Endothelial cell of umbilical vein (primary cell): ENCODE measurements at regions not wholly inside any gene's neighbourhood (a gene's known extent, or its start where the extent isn't known, plus 50 kb on each side); places are given as distances from the start of the nearest gene placed in this dataset.

ENCODE experiments used
- BruUV-seq: library from RNA; stranded (reverse); fragments of 400-500 nt; replicated peaks from 2 replicates; lab custom pipeline; 2021; lab: Mats Ljungman, UMichigan
- CTCF ChIA-PET: fragments of 300-600, 350-600 bp; sonication (Branson Sonifier 250); formaldehyde crosslinking; loops from one replicate; lab custom pipeline; 2021; ENCODE audit warnings: antibody characterized with exemption, inconsistent platforms; lab: Charles Lee
- POLR2A ChIA-PET: fragments of 300-600, 350-600 bp; sonication (Branson Sonifier 250); formaldehyde crosslinking; loops from one replicate; lab custom pipeline; 2021; ENCODE audit warnings: antibody characterized with exemption, inconsistent platforms; lab: Charles Lee
- DNase-seq: peaks from one replicate; pipeline ENCODE4 v3.0.0-alpha.2; 2011; ENCODE audit warnings: low read depth, low spot score
- FAIRE-seq: peaks from 2 replicates; lab custom pipeline; 2011; peaks lifted over from hg19 to GRCh38; lab: Jason Lieb, UNC
- H2AFZ ChIP-seq: 2 replicates; pipeline ENCODE4 v1.6.0; 2012; ENCODE audit warnings: low read depth, low read length, control low read depth, inconsistent platforms
- H3K27ac ChIP-seq: 2 replicates; pipeline ENCODE4 v1.5.1; 2011; ENCODE audit warnings: low read depth, mild to moderate bottlenecking, control low read depth, low read length, moderate library complexity; ENCODE audit not compliant: insufficient read depth
- H3K27me3 ChIP-seq, 2 experiments: 2 replicates each; pipeline versions ENCODE4 v1.6.0 to v1.6.1; 2011; ENCODE audit warnings: low read length in 2 of 2, mixed read lengths in 1 of 2; ENCODE audit not compliant: control insufficient read depth in 2 of 2, insufficient read depth in 2 of 2
- H3K36me3 ChIP-seq, 2 experiments: 2 replicates in 1 of 2; 3 replicates in 1 of 2; pipeline ENCODE4 v1.5.1; 2011; ENCODE audit warnings: low read length in 2 of 2, mild to moderate bottlenecking in 1 of 2, moderate library complexity in 1 of 2; ENCODE audit not compliant: control insufficient read depth in 2 of 2, insufficient read depth in 2 of 2; ENCODE audit errors: extremely low read depth in 1 of 2
- H3K4me1 ChIP-seq: 3 replicates; pipeline ENCODE4 v1.5.1; 2011; ENCODE audit warnings: mild to moderate bottlenecking, low read length; ENCODE audit not compliant: control insufficient read depth, insufficient read depth; ENCODE audit errors: extremely low read depth
- H3K4me2 ChIP-seq: 2 replicates; pipeline ENCODE4 v1.6.1; 2011; ENCODE audit warnings: low read length, control low read depth, mixed read lengths; ENCODE audit not compliant: insufficient read depth
- H3K4me3 ChIP-seq, 3 experiments: fragments of 200-600 bp in 1 of 3; sonication (generic), shearing (Covaris generic) in 1 of 3; replicated peaks in 1 of 3; 2 replicates each; pipeline ENCODE4 v1.5.1; 2011 to 2016; ENCODE audit warnings: control low read depth in 3 of 3, low read length in 3 of 3, mild to moderate bottlenecking in 2 of 3, inconsistent platforms in 1 of 3, low read depth in 1 of 3, moderate library complexity in 1 of 3; ENCODE audit not compliant: insufficient read depth in 1 of 3
- H3K79me2 ChIP-seq: 2 replicates; pipeline ENCODE4 v1.6.0; 2012; ENCODE audit warnings: low read length, inconsistent platforms; ENCODE audit not compliant: control insufficient read depth, insufficient read depth
- H3K9ac ChIP-seq: replicated peaks from 2 replicates; pipeline ENCODE3; 2011; ENCODE audit warnings: low read length, control low read depth; ENCODE audit not compliant: insufficient read depth; ENCODE audit errors: extremely low read depth
- H3K9me1 ChIP-seq: replicated peaks from 3 replicates; pipeline ENCODE4 v1.6.0; 2011; ENCODE audit warnings: mild to moderate bottlenecking, low read length; ENCODE audit not compliant: control insufficient read depth, insufficient read depth; ENCODE audit errors: extremely low read depth
- H3K9me3 ChIP-seq: replicated peaks from 2 replicates; pipeline ENCODE4 v1.5.1; 2012; ENCODE audit warnings: low read length, inconsistent platforms; ENCODE audit not compliant: control insufficient read depth, insufficient read depth
- H4K20me1 ChIP-seq: replicated peaks from 2 replicates; pipeline ENCODE3; 2011; ENCODE audit warnings: mild to moderate bottlenecking, low read length; ENCODE audit not compliant: control insufficient read depth, insufficient read depth; ENCODE audit errors: extremely low read depth
- EZH2 ChIP-seq: IDR thresholded peaks from 2 replicates; pipeline ENCODE4 v1.6.1; 2012; ENCODE audit warnings: borderline replicate concordance, low read depth, mild to moderate bottlenecking, moderate library complexity, low read length, inconsistent platforms; ENCODE audit not compliant: severe bottlenecking
- FOS ChIP-seq: IDR thresholded peaks from 2 replicates; pipeline ENCODE4 v1.6.1; 2011; ENCODE audit warnings: mild to moderate bottlenecking, low read length, moderate library complexity, borderline replicate concordance; ENCODE audit not compliant: insufficient read depth
- GATA2 ChIP-seq: IDR thresholded peaks from 2 replicates; pipeline ENCODE4 v1.7.0; 2011; ENCODE audit warnings: low read depth, mild to moderate bottlenecking, moderate library complexity, mixed read lengths, low read length; ENCODE audit not compliant: insufficient read length, insufficient read depth
- JUN ChIP-seq: IDR thresholded peaks from 2 replicates; pipeline ENCODE4 v1.6.1; 2011; ENCODE audit warnings: borderline replicate concordance, low read depth; ENCODE audit not compliant: insufficient read length, insufficient read depth
- MYC ChIP-seq: IDR thresholded peaks from one replicate; pipeline ENCODE4 v1.6.1; 2011; ENCODE audit warnings: mild to moderate bottlenecking, low read depth, low read length
- POLR2A ChIP-seq: IDR thresholded peaks from 2 replicates; pipeline ENCODE4 v1.6.1; 2012; ENCODE audit warnings: low read depth, mild to moderate bottlenecking, control low read depth, low read length
- POLR2AphosphoS5 ChIP-seq: IDR thresholded peaks from 2 replicates; pipeline ENCODE4 v1.6.1; 2012; ENCODE audit warnings: low read depth, mild to moderate bottlenecking, control low read depth, low read length, moderate library complexity; ENCODE audit not compliant: insufficient read depth
- dilution Hi-C: fragments of 300-500 bp; cut with MboI; formaldehyde crosslinking; loops from one replicate; pipeline ENCODE4 v1.15.0; 2019; ENCODE audit warnings: low sequenced_read_pairs; ENCODE audit not compliant: extremely low pct_ligation_motif_present
- intact Hi-C: fragments of 100-400 bp; cut with micrococcal nuclease; formaldehyde crosslinking; loops from one replicate; pipeline ENCODE4 v1.10.0; 2022
- TF ChIP-seq, protein P1 (sequence below): IDR thresholded peaks from 2 replicates; pipeline ENCODE4 v1.6.1; 2011; ENCODE audit not compliant: insufficient read depth, insufficient read length
- TF ChIP-seq, protein P2 (sequence below), 2 donors: IDR thresholded peaks; 1 replicate in 1 of 2; 2 replicates in 1 of 2; pipeline ENCODE4 v1.5.1; 2011; ENCODE audit warnings: low read length in 2 of 2, mild to moderate bottlenecking in 2 of 2, moderate library complexity in 2 of 2, control low read depth in 1 of 2, inconsistent platforms in 1 of 2, low read depth in 1 of 2; ENCODE audit not compliant: insufficient read depth in 1 of 2; ENCODE audit errors: extremely low read depth in 1 of 2

DNA sequence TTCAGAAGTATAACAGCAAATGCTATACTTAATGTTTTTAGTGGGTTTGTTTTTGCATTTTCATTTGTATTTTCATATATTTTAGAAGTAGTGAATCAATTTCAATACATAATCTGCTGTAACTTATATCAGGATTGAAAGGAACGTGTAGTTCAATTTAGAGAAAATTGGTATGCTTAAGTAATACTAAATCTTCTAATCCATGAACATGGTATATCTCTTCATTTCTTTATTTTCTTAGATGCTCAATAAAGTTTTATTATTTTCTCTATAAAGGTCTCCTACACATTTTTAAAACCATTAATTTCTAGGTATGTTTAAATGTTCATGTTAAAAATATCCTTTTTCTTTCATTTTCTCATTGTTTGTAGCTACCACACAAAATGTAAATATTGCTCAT, 85.1 kb downstream of the STMND1 start:
- TF ChIP-seq GATA2 = no peak
- TF ChIP-seq, protein P1, sequence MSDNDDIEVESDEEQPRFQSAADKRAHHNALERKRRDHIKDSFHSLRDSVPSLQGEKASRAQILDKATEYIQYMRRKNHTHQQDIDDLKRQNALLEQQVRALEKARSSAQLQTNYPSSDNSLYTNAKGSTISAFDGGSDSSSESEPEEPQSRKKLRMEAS = no peak
- TF ChIP-seq POLR2AphosphoS5 = no peak
- no peak for TF ChIP-seq FOS
- TF ChIP-seq EZH2 = no peak
- TF ChIP-seq JUN = no peak
- no peak for TF ChIP-seq MYC
- TF ChIP-seq, protein P2, sequence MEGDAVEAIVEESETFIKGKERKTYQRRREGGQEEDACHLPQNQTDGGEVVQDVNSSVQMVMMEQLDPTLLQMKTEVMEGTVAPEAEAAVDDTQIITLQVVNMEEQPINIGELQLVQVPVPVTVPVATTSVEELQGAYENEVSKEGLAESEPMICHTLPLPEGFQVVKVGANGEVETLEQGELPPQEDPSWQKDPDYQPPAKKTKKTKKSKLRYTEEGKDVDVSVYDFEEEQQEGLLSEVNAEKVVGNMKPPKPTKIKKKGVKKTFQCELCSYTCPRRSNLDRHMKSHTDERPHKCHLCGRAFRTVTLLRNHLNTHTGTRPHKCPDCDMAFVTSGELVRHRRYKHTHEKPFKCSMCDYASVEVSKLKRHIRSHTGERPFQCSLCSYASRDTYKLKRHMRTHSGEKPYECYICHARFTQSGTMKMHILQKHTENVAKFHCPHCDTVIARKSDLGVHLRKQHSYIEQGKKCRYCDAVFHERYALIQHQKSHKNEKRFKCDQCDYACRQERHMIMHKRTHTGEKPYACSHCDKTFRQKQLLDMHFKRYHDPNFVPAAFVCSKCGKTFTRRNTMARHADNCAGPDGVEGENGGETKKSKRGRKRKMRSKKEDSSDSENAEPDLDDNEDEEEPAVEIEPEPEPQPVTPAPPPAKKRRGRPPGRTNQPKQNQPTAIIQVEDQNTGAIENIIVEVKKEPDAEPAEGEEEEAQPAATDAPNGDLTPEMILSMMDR (IDR thresholded peaks at IDR 0.05; ENCODE audit: extremely low read depth in 1 of 2, insufficient read depth in 1 of 2, low read depth in 1 of 2, low read length in 2 of 2) = no peak
- TF ChIP-seq POLR2A = no peak
- POLR2A ChIA-PET = no interaction called here
- intact Hi-C loops = no loop called here
- Histone ChIP-seq H3K4me2 (no peak overlapping the region), H3K79me2 (no peaks in the 10 kb centered on the region), H4K20me1 (no peaks in the 10 kb centered on the region), H3K27me3 (no peaks in the 10 kb centered on the region), H3K36me3 (no peaks in the 10 kb centered on the region), H3K9me1 (no peaks in the 10 kb centered on the region), H2AFZ (no peak overlapping the region), H3K4me3 (no peak overlapping the region), H3K27ac (no peak overlapping the region), H3K9me3 (no peaks in the 10 kb centered on the region), H3K9ac (no peak overlapping the region), H3K4me1 (no peaks in the 10 kb centered on the region)
- dilution Hi-C loops = no loop called here
- CTCF ChIA-PET = no interaction called here
- no TSS peak for BruUV-seq
- no peak for DNase-seq
- FAIRE-seq = no peak
